ENCODE measurements at regions not wholly inside any gene's neighbourhood (a gene's known extent, or its start where the extent isn't known, plus 50 kb on each side); places are given as distances from the start of the nearest gene placed in this dataset.
"Not testable (repeated sequence)": the region's sequence is repeated elsewhere in the genome, so short reads cannot be mapped to it uniquely, and the experiment has no call there.

DNA sequence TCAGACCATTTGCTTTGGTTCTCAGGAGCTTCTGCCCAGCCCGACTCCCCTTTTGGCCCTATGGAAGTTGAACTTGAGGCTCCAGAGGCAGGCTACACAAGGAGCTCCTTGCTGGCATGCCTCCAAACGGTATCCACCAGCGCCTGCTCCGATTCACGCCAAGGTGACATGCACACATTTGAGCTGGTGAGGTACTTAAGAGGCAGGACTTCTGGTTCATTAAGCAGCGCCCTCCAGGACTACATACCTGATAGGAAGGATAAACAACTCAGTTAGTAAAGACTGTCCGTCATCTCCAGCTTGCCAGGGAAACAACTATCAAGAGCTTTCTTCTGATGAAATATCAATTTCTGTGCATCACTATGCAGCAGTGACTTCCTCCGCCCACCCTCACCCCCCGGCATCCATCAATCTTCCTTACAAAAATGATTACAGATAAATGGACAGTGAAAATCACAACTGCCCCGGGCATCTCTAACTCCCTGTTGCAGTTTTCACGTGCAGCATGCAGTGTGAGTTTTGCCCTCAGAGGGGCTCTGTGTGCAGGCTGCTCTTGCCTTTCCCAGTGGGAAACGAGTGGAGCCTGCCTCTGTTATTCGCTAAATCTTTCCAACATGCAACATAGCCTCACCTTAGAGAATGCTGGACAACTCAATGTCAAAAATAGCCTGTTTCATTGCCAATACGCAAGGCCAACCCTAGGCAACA lies 122.9 kb downstream of the ARRDC4 start:
- Histone ChIP-seq H2AFZ (ENCODE audit: low read depth, low read length) (no peak overlapping the region), H3K79me2 (ENCODE audit: low read length) (no peaks in the 10 kb centered on the region), H4K20me1 (ENCODE audit: insufficient read depth, low read length) (no peaks in the 10 kb centered on the region), H3K27ac (ENCODE audit: low read length) (no peak overlapping the region), H3K4me3 (ENCODE audit: low read length) (no peak overlapping the region), H3K9me3 (ENCODE audit: insufficient read depth, low read length) (no peaks in the 10 kb centered on the region), H3K27me3 (ENCODE audit: low read depth, low read length) (no peaks in the 10 kb centered on the region), H3K36me3 (replicated peaks; ENCODE audit: low read depth, low read length) (no peaks in the 10 kb centered on the region), H3K9ac (ENCODE audit: low read length) (no peak overlapping the region), H3K4me1 (ENCODE audit: low read length) (no peaks in the 10 kb centered on the region), H3K4me2 (ENCODE audit: low read length) (no peak overlapping the region)
- no peak for TF ChIP-seq EZH2phosphoT487 (IDR thresholded peaks at IDR 0.05; ENCODE audit: low read depth)
- TF ChIP-seq, protein P1, sequence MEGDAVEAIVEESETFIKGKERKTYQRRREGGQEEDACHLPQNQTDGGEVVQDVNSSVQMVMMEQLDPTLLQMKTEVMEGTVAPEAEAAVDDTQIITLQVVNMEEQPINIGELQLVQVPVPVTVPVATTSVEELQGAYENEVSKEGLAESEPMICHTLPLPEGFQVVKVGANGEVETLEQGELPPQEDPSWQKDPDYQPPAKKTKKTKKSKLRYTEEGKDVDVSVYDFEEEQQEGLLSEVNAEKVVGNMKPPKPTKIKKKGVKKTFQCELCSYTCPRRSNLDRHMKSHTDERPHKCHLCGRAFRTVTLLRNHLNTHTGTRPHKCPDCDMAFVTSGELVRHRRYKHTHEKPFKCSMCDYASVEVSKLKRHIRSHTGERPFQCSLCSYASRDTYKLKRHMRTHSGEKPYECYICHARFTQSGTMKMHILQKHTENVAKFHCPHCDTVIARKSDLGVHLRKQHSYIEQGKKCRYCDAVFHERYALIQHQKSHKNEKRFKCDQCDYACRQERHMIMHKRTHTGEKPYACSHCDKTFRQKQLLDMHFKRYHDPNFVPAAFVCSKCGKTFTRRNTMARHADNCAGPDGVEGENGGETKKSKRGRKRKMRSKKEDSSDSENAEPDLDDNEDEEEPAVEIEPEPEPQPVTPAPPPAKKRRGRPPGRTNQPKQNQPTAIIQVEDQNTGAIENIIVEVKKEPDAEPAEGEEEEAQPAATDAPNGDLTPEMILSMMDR (IDR thresholded peaks at IDR 0.05; ENCODE audit: low read depth, low read length): no peak

DNA sequence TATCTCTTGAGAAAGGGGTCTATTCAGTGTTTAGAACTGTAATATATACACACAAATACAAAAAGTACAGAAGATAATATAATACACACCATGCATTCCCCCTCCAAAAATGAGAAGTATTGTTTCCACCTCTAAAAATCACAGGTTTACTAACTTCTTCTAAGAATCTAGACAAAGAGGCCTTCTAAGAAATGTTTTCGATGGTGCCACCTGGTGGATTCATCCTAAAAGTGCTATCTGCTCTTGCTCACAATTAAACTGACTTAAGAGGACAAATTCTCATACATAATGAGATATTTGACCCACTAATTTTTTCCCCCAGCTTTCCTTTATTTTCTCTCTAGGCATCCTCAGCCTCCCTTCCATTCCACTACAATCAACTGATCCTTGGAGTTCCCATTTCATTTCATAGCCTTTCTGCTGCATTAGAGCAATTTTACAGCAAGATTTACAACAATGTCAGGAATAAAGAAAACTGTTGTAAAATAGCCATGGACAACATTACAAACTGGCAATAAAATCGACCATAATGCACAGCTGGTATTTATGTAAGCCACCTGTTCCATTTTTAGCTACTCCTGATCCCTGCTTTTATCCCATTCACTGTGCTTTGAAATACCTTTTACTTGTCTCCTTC lies 124.6 kb downstream of the ARRDC4 start:
- H3K27me3 ChIP-seq (ENCODE audit: low read depth, low read length): no peaks in the 10 kb centered on the region
- H3K79me2 ChIP-seq (ENCODE audit: low read length): no peaks in the 10 kb centered on the region
- no peak overlapping the region for H3K9ac ChIP-seq (ENCODE audit: low read length)
- no peak overlapping the region for H3K4me3 ChIP-seq (ENCODE audit: low read length)
- no peak overlapping the region for H2AFZ ChIP-seq (ENCODE audit: low read depth, low read length)
- H3K9me3 ChIP-seq (ENCODE audit: insufficient read depth, low read length): no peaks in the 10 kb centered on the region
- no peaks in the 10 kb centered on the region for H3K36me3 ChIP-seq (replicated peaks; ENCODE audit: low read depth, low read length)
- no peak overlapping the region for H3K27ac ChIP-seq (ENCODE audit: low read length)
- H4K20me1 ChIP-seq (ENCODE audit: insufficient read depth, low read length): no peaks in the 10 kb centered on the region
- TF ChIP-seq, protein P1 (IDR thresholded peaks at IDR 0.05; ENCODE audit: low read depth, low read length): peak; percentile 69
- no peak for TF ChIP-seq EZH2phosphoT487 (IDR thresholded peaks at IDR 0.05; ENCODE audit: low read depth)
- H3K4me1 ChIP-seq (ENCODE audit: low read length): no peaks in the 10 kb centered on the region
- H3K4me2 ChIP-seq (ENCODE audit: low read length): no peak overlapping the region

DNA sequence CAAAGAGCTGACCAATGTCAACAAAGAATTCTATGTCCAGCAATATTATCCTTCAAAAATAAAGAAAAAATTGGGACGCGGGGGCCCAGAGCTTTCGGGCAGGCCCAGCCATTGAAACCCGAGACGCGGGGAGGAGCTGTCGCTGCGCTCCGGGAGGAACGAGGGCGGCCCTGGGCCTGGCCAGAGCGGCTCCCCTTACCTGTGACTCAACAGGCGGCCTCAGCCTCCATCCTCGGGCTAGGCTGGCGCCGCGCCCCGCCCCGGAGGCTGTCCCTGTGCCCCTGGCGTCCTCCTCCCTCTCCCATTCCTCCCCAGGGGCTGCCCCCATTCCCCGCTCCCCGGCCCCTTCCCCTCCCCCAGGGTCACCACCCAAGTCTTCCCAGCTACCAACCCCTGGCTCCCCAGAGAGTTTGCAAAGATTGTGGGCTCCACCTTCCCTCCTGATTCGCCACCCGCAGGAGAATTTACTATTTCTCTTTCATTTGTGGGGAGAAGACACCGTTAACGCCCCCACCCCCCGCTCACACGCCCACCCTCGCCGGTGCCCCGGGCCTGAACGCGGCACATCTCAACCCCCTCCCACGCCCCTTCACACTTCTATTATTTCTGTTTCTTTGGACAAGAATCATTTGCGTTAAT lies 127.9 kb downstream of the ARRDC4 start:
- H3K79me2 ChIP-seq (ENCODE audit: low read length); H4K20me1 ChIP-seq (ENCODE audit: insufficient read depth, low read length); H3K27me3 ChIP-seq (ENCODE audit: low read depth, low read length); H3K36me3 ChIP-seq (replicated peaks; ENCODE audit: low read depth, low read length); H2AFZ ChIP-seq (ENCODE audit: low read depth, low read length); H3K4me3 ChIP-seq (ENCODE audit: low read length); H3K4me1 ChIP-seq (ENCODE audit: low read length); H3K4me2 ChIP-seq (ENCODE audit: low read length); H3K9me3 ChIP-seq (ENCODE audit: insufficient read depth, low read length); H3K27ac ChIP-seq (ENCODE audit: low read length); H3K9ac ChIP-seq (ENCODE audit: low read length): not testable (repeated sequence)

DNA sequence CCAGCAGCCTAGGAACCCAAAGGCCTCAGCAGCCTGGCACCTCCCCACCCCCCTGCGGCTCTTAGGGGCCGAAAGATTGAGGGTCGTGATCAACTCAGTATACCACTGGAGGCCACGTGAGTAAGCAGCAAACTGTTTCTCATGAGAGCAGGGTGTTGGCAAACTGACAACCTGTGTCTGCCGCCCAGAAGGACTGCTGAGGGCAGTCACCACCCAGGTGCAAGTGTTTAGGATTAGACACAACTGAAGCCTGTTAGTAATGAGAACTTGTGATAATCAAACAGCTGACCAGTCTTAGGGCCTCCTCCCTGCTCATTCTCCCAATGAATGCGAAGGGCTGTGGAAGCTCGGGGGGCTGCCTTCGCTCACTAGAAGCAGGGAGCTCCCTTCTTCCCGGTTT lies 128.8 kb downstream of the ARRDC4 start:
- not testable (repeated sequence) for H4K20me1 ChIP-seq (ENCODE audit: insufficient read depth, low read length); H3K9me3 ChIP-seq (ENCODE audit: insufficient read depth, low read length); H3K36me3 ChIP-seq (replicated peaks; ENCODE audit: low read depth, low read length); H3K79me2 ChIP-seq (ENCODE audit: low read length); H3K4me3 ChIP-seq (ENCODE audit: low read length); H3K27me3 ChIP-seq (ENCODE audit: low read depth, low read length); H2AFZ ChIP-seq (ENCODE audit: low read depth, low read length); H3K27ac ChIP-seq (ENCODE audit: low read length); H3K9ac ChIP-seq (ENCODE audit: low read length); H3K4me1 ChIP-seq (ENCODE audit: low read length); H3K4me2 ChIP-seq (ENCODE audit: low read length)

DNA sequence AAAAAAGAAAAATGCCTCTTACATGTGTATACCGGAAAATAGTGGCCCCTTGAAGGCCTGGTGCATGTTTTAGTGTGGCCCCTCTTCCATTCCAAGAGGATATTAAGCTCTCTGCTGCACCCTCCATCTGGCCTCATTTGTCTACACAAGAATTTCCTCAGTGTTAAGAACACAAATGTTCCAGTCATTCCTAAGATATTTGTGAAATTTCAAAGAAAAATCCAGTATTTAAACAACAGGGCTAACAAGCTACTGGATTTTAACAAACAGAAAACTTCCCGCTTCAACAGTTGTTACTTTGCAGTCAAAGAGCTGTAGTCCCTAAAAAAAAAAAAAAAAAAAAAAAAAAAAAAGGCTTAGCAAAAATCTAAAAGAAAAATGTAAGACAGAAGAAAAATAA lies 137.5 kb downstream of the ARRDC4 start:
- not testable (repeated sequence) for H3K79me2 ChIP-seq (ENCODE audit: low read length); H3K9ac ChIP-seq (ENCODE audit: low read length); H3K4me2 ChIP-seq (ENCODE audit: low read length); H3K4me1 ChIP-seq (ENCODE audit: low read length); H3K4me3 ChIP-seq (ENCODE audit: low read length); H3K9me3 ChIP-seq (ENCODE audit: insufficient read depth, low read length); H4K20me1 ChIP-seq (ENCODE audit: insufficient read depth, low read length); H3K27ac ChIP-seq (ENCODE audit: low read length); H2AFZ ChIP-seq (ENCODE audit: low read depth, low read length); H3K27me3 ChIP-seq (ENCODE audit: low read depth, low read length); H3K36me3 ChIP-seq (replicated peaks; ENCODE audit: low read depth, low read length)

DNA sequence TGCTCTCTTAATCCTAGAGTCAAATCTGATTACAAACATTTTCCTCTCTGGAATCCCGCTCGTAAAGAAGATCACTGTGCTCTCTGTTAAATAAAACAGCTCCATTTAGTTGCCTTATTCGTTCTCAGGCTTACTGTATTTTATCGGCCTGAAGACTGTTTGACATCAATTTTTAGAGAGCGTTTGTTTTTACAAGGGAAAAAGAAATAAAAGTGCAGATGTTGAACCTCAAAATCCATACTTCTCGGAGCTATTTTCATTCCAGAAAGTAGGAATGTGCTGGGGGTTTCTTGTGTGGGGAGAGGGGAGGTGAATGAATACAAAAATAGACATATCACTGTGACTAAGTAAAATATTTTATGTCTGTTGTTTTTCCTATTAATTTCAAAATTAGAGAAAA lies 140.1 kb downstream of the ARRDC4 start:
- not testable (repeated sequence) for H3K4me3 ChIP-seq (ENCODE audit: low read length); H3K4me1 ChIP-seq (ENCODE audit: low read length); H3K9me3 ChIP-seq (ENCODE audit: insufficient read depth, low read length); H3K27ac ChIP-seq (ENCODE audit: low read length); H2AFZ ChIP-seq (ENCODE audit: low read depth, low read length); H3K36me3 ChIP-seq (replicated peaks; ENCODE audit: low read depth, low read length); H3K79me2 ChIP-seq (ENCODE audit: low read length); H3K27me3 ChIP-seq (ENCODE audit: low read depth, low read length); H3K9ac ChIP-seq (ENCODE audit: low read length); H3K4me2 ChIP-seq (ENCODE audit: low read length); H4K20me1 ChIP-seq (ENCODE audit: insufficient read depth, low read length)

All from OCI-LY3 (cell line).